ENCODE measurements at regions not wholly inside any gene's neighbourhood (a gene's known extent, or its start where the extent isn't known, plus 50 kb on each side); places are given as distances from the start of the nearest gene placed in this dataset.

- Histone ChIP-seq H3K9ac (ENCODE audit: low read length) (no peak overlapping the region), H3K79me1 (replicated peaks; ENCODE audit: low read length, poor library complexity, severe bottlenecking) (no peaks in the 10 kb centered on the region), H3K4me2 (ENCODE audit: low read length, poor library complexity, severe bottlenecking) (no peak overlapping the region), H4K8ac (ENCODE audit: low read length) (no peak overlapping the region), H2AK5ac (ENCODE audit: low read length, severe bottlenecking) (no peak overlapping the region), H2BK5ac (ENCODE audit: low read depth, low read length, poor library complexity, severe bottlenecking) (no peak overlapping the region), H3K27ac (ENCODE audit: low read length, poor library complexity, severe bottlenecking) (no peak overlapping the region), H4K91ac (ENCODE audit: low read length) (no peak overlapping the region), H3K36me3 (ENCODE audit: control insufficient read depth in 1 of 2, insufficient read depth in 2 of 2, low read depth in 1 of 2, low read length in 2 of 2) (no peaks in the 10 kb centered on the region), H2BK120ac (ENCODE audit: low read depth, low read length) (no peak overlapping the region), H2BK12ac (ENCODE audit: low read length in 2 of 2) (no peak overlapping the region), H3K18ac (ENCODE audit: low read depth in 1 of 2, low read length in 2 of 2) (no peak overlapping the region), H3K9me3 (ENCODE audit: control insufficient read depth, low read length) (peaks cover 3% of the 10 kb centered on the region), H3K4ac (ENCODE audit: low read depth in 1 of 2, low read length in 2 of 2) (no peak overlapping the region), H3K4me1 (ENCODE audit: control insufficient read depth, insufficient read depth, low read depth, low read length) (no peaks in the 10 kb centered on the region), H3K4me3 (ENCODE audit: insufficient read depth in 1 of 2, low read depth in 1 of 2, low read length in 2 of 2) (no peak overlapping the region), H3K27me3 (ENCODE audit: control insufficient read depth in 1 of 2, insufficient read depth in 1 of 2, low read length in 2 of 2) (peaks cover 0 to 20% of the 10 kb centered on the region in 2 experiments), H2AFZ (ENCODE audit: low read depth, low read length) (no peak overlapping the region), H3K23ac (ENCODE audit: low read length in 2 of 2) (no peak overlapping the region), H2BK15ac (ENCODE audit: low read depth, poor library complexity, severe bottlenecking) (no peak overlapping the region), H3K14ac (ENCODE audit: low read length in 2 of 2) (no peak overlapping the region)
- WGBS, result 85% methylated on average over 4 of the region's 8 CpGs
- no peak for DNase-seq
Measured at GRCh38 chr16:47980212-47980611, 175.6 kb downstream of the ABCC12 start.

- Histone ChIP-seq H4K8ac (ENCODE audit: low read length) (no peak overlapping the region), H3K4me2 (ENCODE audit: low read length, poor library complexity, severe bottlenecking) (no peak overlapping the region), H2BK12ac (ENCODE audit: low read length in 2 of 2) (no peak overlapping the region), H2AK5ac (ENCODE audit: low read length, severe bottlenecking) (no peak overlapping the region), H3K14ac (ENCODE audit: low read length in 2 of 2) (no peak overlapping the region), H2AFZ (ENCODE audit: low read depth, low read length) (no peak overlapping the region), H3K4ac (ENCODE audit: low read depth in 1 of 2, low read length in 2 of 2) (no peak overlapping the region), H2BK5ac (ENCODE audit: low read depth, low read length, poor library complexity, severe bottlenecking) (no peak overlapping the region), H3K27me3 (ENCODE audit: control insufficient read depth in 1 of 2, insufficient read depth in 1 of 2, low read length in 2 of 2) (peaks cover 0 to 20% of the 10 kb centered on the region in 2 experiments), H3K4me1 (ENCODE audit: control insufficient read depth, insufficient read depth, low read depth, low read length) (no peaks in the 10 kb centered on the region), H3K27ac (ENCODE audit: low read length, poor library complexity, severe bottlenecking) (no peak overlapping the region), H3K9ac (ENCODE audit: low read length) (no peak overlapping the region), H3K79me1 (replicated peaks; ENCODE audit: low read length, poor library complexity, severe bottlenecking) (no peaks in the 10 kb centered on the region), H2BK120ac (ENCODE audit: low read depth, low read length) (no peak overlapping the region), H3K9me3 (ENCODE audit: control insufficient read depth, low read length) (peaks cover 3% of the 10 kb centered on the region), H3K4me3 (ENCODE audit: insufficient read depth in 1 of 2, low read depth in 1 of 2, low read length in 2 of 2) (no peak overlapping the region), H2BK15ac (ENCODE audit: low read depth, poor library complexity, severe bottlenecking) (no peak overlapping the region), H3K36me3 (ENCODE audit: control insufficient read depth in 1 of 2, insufficient read depth in 2 of 2, low read depth in 1 of 2, low read length in 2 of 2) (no peaks in the 10 kb centered on the region), H3K18ac (ENCODE audit: low read depth in 1 of 2, low read length in 2 of 2) (no peak overlapping the region), H4K91ac (ENCODE audit: low read length) (no peak overlapping the region), H3K23ac (ENCODE audit: low read length in 2 of 2) (no peak overlapping the region)
- DNase-seq, result no peak
- WGBS, result 73% methylated on average over 1 of the region's 1 CpG
Measured at GRCh38 chr16:47979616-47980182, 176.1 kb downstream of the ABCC12 start.

DNA sequence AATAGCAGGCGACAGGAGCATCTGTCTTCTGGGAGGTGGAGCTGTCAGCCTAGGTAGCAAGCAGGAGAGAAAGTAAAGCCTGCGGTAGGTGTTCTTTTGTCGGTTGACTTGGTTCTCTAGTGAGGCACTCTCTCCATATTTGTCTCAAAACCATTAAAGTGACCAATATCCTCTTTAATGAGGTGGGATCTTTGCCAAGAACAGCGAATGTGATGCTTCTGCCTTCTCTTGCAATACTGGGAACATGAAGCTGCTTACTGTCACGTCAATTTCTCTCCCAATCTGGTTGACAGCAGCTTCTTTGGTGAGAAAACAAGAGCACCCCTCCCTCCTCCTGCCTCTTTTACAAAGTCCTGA is 176.7 kb downstream of the ABCC12 start:
- no peak overlapping the region for H3K4me2 ChIP-seq (ENCODE audit: low read length, poor library complexity, severe bottlenecking)
- no peak overlapping the region for H2BK5ac ChIP-seq (ENCODE audit: low read depth, low read length, poor library complexity, severe bottlenecking)
- H3K27me3 ChIP-seq (ENCODE audit: control insufficient read depth in 1 of 2, insufficient read depth in 1 of 2, low read length in 2 of 2), result peaks cover 0 to 20% of the 10 kb centered on the region in 2 experiments
- H3K27ac ChIP-seq (ENCODE audit: low read length, poor library complexity, severe bottlenecking), result no peak overlapping the region
- H3K23ac ChIP-seq (ENCODE audit: low read length in 2 of 2), result no peak overlapping the region
- H3K4me1 ChIP-seq (ENCODE audit: control insufficient read depth, insufficient read depth, low read depth, low read length), result no peaks in the 10 kb centered on the region
- H4K8ac ChIP-seq (ENCODE audit: low read length), result no peak overlapping the region
- no peak overlapping the region for H3K4ac ChIP-seq (ENCODE audit: low read depth in 1 of 2, low read length in 2 of 2)
- peaks cover 3% of the 10 kb centered on the region for H3K9me3 ChIP-seq (ENCODE audit: control insufficient read depth, low read length)
- DNase-seq, result no peak
- H3K36me3 ChIP-seq (ENCODE audit: control insufficient read depth in 1 of 2, insufficient read depth in 2 of 2, low read depth in 1 of 2, low read length in 2 of 2), result no peaks in the 10 kb centered on the region
- H2AK5ac ChIP-seq (ENCODE audit: low read length, severe bottlenecking), result no peak overlapping the region
- H3K14ac ChIP-seq (ENCODE audit: low read length in 2 of 2), result no peak overlapping the region
- no peak overlapping the region for H3K9ac ChIP-seq (ENCODE audit: low read length)
- no peak overlapping the region for H3K18ac ChIP-seq (ENCODE audit: low read depth in 1 of 2, low read length in 2 of 2)
- H2BK12ac ChIP-seq (ENCODE audit: low read length in 2 of 2), result no peak overlapping the region
- WGBS, result 71% methylated on average over 4 of the region's 5 CpGs
- no peak overlapping the region for H2BK120ac ChIP-seq (ENCODE audit: low read depth, low read length)
- H2BK15ac ChIP-seq (ENCODE audit: low read depth, poor library complexity, severe bottlenecking), result no peak overlapping the region
- H3K4me3 ChIP-seq (ENCODE audit: insufficient read depth in 1 of 2, low read depth in 1 of 2, low read length in 2 of 2), result no peak overlapping the region
- no peak overlapping the region for H2AFZ ChIP-seq (ENCODE audit: low read depth, low read length)
- no peak overlapping the region for H4K91ac ChIP-seq (ENCODE audit: low read length)
- no peaks in the 10 kb centered on the region for H3K79me1 ChIP-seq (replicated peaks; ENCODE audit: low read length, poor library complexity, severe bottlenecking)

GRCh38 chr16:47978491-47979163 is 177.2 kb downstream of the ABCC12 start:
- Histone ChIP-seq H3K18ac (ENCODE audit: low read depth in 1 of 2, low read length in 2 of 2) (no peak overlapping the region), H2AK5ac (ENCODE audit: low read length, severe bottlenecking) (no peak overlapping the region), H3K9me3 (ENCODE audit: control insufficient read depth, low read length) (peaks cover 3% of the 10 kb centered on the region), H3K36me3 (ENCODE audit: control insufficient read depth in 1 of 2, insufficient read depth in 2 of 2, low read depth in 1 of 2, low read length in 2 of 2) (no peaks in the 10 kb centered on the region), H4K91ac (ENCODE audit: low read length) (no peak overlapping the region), H2BK12ac (ENCODE audit: low read length in 2 of 2) (no peak overlapping the region), H2AFZ (ENCODE audit: low read depth, low read length) (no peak overlapping the region), H3K4me1 (ENCODE audit: control insufficient read depth, insufficient read depth, low read depth, low read length) (no peaks in the 10 kb centered on the region), H2BK120ac (ENCODE audit: low read depth, low read length) (no peak overlapping the region), H2BK15ac (ENCODE audit: low read depth, poor library complexity, severe bottlenecking) (no peak overlapping the region), H2BK5ac (ENCODE audit: low read depth, low read length, poor library complexity, severe bottlenecking) (no peak overlapping the region), H3K9ac (ENCODE audit: low read length) (no peak overlapping the region), H3K23ac (ENCODE audit: low read length in 2 of 2) (no peak overlapping the region), H3K27ac (ENCODE audit: low read length, poor library complexity, severe bottlenecking) (no peak overlapping the region), H3K79me1 (replicated peaks; ENCODE audit: low read length, poor library complexity, severe bottlenecking) (no peaks in the 10 kb centered on the region), H3K14ac (ENCODE audit: low read length in 2 of 2) (no peak overlapping the region), H4K8ac (ENCODE audit: low read length) (no peak overlapping the region), H3K4me3 (ENCODE audit: insufficient read depth in 1 of 2, low read depth in 1 of 2, low read length in 2 of 2) (no peak overlapping the region), H3K4ac (ENCODE audit: low read depth in 1 of 2, low read length in 2 of 2) (no peak overlapping the region), H3K4me2 (ENCODE audit: low read length, poor library complexity, severe bottlenecking) (no peak overlapping the region), H3K27me3 (ENCODE audit: control insufficient read depth in 1 of 2, insufficient read depth in 1 of 2, low read length in 2 of 2) (peaks cover 0 to 20% of the 10 kb centered on the region in 2 experiments)
- WGBS, result 75% methylated on average over 1 of the region's 4 CpGs
- DNase-seq, result no peak

All from mesenchymal stem cell (in vitro differentiated cells and primary cell).